Ovary (tissue), 3 donors: ENCODE measurements at regions not wholly inside any gene's neighbourhood (a gene's known extent, or its start where the extent isn't known, plus 50 kb on each side); places are given as distances from the start of the nearest gene placed in this dataset.
"Not testable (repeated sequence)": the region's sequence is repeated elsewhere in the genome, so short reads cannot be mapped to it uniquely, and the experiment has no call there.

Source experiments
- CTCF ChIP-seq, 3 donors: fragments of 450-650 bp in 2 of 3; fragments of 200-600 bp in 1 of 3; IDR thresholded peaks; one replicate each; pipeline versions ENCODE4 v1.5.1 to v1.8.0; 2016 to 2022; ENCODE audit warnings: antibody characterized with exemption in 3 of 3, mild to moderate bottlenecking in 1 of 3
- EP300 ChIP-seq: sonication (generic); formaldehyde crosslinking; IDR thresholded peaks from one replicate; pipeline ENCODE4 v1.6.1; 2017; ENCODE audit warnings: antibody characterized with exemption
- donor health status: DM: no; HTN: no; CAD: no.

DNA sequence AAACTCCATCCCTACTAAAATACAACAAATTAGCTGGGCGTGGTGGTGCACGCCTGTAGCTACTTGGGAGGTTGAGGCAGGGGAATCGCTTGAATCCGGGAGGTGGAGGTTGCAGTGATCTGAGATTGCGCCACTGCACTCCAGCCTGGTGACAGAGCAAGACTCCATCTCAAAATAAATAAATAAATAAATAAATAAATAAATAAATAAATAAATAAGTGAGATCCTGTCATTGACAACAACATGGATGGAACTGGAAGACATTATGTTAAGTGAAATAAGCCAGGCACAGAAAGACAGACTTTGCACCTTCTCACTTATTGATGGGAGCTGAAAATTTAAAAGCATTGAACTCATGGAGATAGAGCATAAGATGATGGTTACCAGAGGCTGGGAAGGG, 111.2 kb downstream of the MOSPD2 start:
- not testable (repeated sequence) for TF ChIP-seq CTCF (IDR thresholded peaks at IDR 0.05); EP300
